Stomach (tissue), 4 donors: ENCODE measurements at regions not wholly inside any gene's neighbourhood (a gene's known extent, or its start where the extent isn't known, plus 50 kb on each side); places are given as distances from the start of the nearest gene placed in this dataset.

Source experiments
- CTCF ChIP-seq, 7 experiments: fragments of 450-650 bp in 4 of 7; fragments of 200-600 bp in 3 of 7; sonication (generic) in 3 of 7; IDR thresholded peaks; one replicate each; pipeline ENCODE4 v1.5.1; 2016 to 2019; ENCODE audit warnings: antibody characterized with exemption in 7 of 7, control low read depth in 2 of 7, mild to moderate bottlenecking in 1 of 7
- POLR2A ChIP-seq, 4 donors: fragments of 450-650 bp; IDR thresholded peaks; one replicate each; pipeline ENCODE4 v1.6.1; 2016; ENCODE audit warnings: antibody characterized with exemption in 4 of 4, control low read depth in 2 of 4, mild to moderate bottlenecking in 1 of 4, moderate library complexity in 1 of 4

GRCh38 chr13:29978211-29978610, 127.8 kb upstream of the UBL3 start:
- TF ChIP-seq CTCF (IDR thresholded peaks at IDR 0.05) (no peak), POLR2A (IDR thresholded peaks at IDR 0.05) (no peak)
